GM12891 (cell line): ENCODE measurements at regions not wholly inside any gene's neighbourhood (a gene's known extent, or its start where the extent isn't known, plus 50 kb on each side); places are given as distances from the start of the nearest gene placed in this dataset.

Experiments
- DNase-seq: peaks from one replicate; pipeline ENCODE4 v3.0.0; 2011; ENCODE audit warnings: low spot score; ENCODE audit not compliant: insufficient read length
- FAIRE-seq: peaks from 2 replicates; lab custom pipeline; 2011; peaks lifted over from hg19 to GRCh38; lab: Jason Lieb, UNC
- PAX5 ChIP-seq: IDR thresholded peaks from 2 replicates; pipeline ENCODE4 v1.6.1; 2011; ENCODE audit warnings: low read length, moderate library complexity, mild to moderate bottlenecking; ENCODE audit not compliant: insufficient read depth, severe bottlenecking
- POLR2A ChIP-seq: IDR thresholded peaks from 2 replicates; pipeline ENCODE4 v1.6.1; 2011; ENCODE audit warnings: low read depth, low read length, control low read depth
- POLR2AphosphoS5 ChIP-seq: IDR thresholded peaks from 2 replicates; pipeline ENCODE4 v1.6.1; 2011; ENCODE audit warnings: low read depth, low read length, control low read depth
- POU2F2 ChIP-seq: IDR thresholded peaks from 2 replicates; pipeline ENCODE4 v1.6.1; 2011; ENCODE audit warnings: low read depth, mild to moderate bottlenecking, control low read depth, low read length, moderate library complexity
- SPI1 ChIP-seq: IDR thresholded peaks from 2 replicates; pipeline ENCODE4 v1.6.1; 2011; ENCODE audit warnings: low read depth, low read length, control low read depth
- TAF1 ChIP-seq: IDR thresholded peaks from 2 replicates; pipeline ENCODE4 v1.6.1; 2011; ENCODE audit warnings: low read depth, low read length, control low read depth

DNA sequence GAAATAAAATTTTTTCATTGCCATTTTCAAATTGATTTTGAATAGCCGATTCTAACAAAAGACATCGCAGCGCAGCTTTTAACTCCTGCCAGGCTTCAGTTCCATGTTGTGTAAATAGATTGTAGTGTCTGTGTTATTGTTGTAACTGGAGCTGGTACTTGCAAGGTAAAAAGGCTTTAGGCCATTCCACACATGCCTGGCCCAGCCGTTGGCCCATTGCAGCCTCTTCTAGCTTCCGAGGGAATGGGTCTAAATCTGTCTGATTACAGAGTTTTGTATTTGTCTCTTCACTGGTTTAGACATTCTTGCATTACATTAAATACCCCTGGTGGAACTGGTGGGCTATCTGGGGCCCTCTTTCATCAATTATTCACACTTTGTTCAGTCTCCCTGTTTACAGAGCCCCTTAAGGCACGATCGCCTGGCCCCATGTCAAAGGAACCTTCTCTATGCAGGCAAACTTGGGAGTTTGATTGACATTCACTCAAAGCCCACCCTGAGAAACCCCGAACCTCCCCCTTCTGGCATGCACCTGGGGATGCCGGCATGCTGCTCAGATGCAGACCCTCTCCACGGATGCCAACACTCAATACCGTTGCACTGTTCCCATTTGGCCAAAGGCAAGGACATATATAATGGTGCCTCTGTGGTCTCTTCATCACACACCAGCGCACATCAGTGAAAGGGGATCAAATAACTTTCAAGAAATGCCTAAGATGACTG is 281.7 kb upstream of the IRX2 start:
- DNase-seq (no peak), FAIRE-seq (no peak)
- TF ChIP-seq TAF1 (no peak), PAX5 (no peak), SPI1 (no peak), POU2F2 (no peak), POLR2A (no peak), POLR2AphosphoS5 (no peak)

DNA sequence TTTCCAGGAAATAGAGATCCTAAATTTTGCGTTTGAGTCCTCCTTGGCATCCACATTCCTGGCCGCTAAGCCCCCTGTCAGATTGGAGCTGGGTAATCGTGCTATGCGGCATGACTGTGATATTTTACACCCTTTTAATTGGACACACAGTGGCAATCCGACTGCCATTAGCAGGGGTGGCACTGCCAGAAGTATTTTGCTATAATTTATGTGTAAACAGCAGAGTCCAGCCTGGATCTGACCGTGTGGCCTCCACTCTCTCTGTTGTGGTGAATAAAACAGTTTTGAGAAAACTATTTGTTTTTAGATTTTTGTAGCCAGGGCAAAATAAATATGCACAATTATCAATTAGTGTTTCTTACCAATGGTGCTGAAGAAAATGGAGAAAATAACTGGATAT is 281.0 kb upstream of the IRX2 start:
- TF ChIP-seq TAF1: no peak
- TF ChIP-seq POU2F2: no peak
- no peak for TF ChIP-seq POLR2AphosphoS5
- no peak for TF ChIP-seq PAX5
- no peak for TF ChIP-seq SPI1
- TF ChIP-seq POLR2A: no peak
- FAIRE-seq (no peak), DNase-seq (no peak)

DNA sequence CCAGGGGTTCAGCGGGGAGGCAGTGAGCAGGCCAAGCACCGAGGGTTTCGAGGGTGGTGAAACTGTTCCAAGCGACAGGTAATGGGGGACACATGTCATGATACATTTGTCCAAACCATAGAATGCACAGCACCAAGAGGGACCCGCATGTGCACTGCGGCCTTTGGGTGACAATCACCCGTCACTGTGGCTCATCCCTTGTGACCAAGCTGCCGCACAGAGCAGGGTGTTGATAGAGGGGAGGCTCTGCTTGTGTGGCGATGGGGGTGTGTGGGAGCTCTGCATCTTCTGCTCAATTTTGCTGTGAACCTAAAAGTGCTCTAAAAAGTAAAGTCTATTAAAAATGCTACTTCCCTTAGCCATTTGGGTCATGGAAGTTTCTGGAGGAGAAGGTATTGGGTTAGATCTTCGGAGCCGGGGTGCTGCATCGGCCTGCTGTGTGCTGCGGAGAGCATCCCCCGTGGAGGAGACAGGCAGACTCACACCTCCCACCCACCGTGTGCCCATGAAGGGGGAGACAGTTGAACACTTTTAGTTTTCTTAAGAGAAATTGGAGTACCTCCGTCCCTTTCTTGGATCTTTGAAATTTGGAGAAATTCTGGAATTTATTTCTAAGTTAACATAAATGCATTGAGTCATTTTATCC is 280.4 kb upstream of the IRX2 start:
- FAIRE-seq (no peak), DNase-seq (no peak)
- TF ChIP-seq SPI1 (no peak), POLR2A (no peak), POU2F2 (no peak), TAF1 (no peak), POLR2AphosphoS5 (no peak)

DNA sequence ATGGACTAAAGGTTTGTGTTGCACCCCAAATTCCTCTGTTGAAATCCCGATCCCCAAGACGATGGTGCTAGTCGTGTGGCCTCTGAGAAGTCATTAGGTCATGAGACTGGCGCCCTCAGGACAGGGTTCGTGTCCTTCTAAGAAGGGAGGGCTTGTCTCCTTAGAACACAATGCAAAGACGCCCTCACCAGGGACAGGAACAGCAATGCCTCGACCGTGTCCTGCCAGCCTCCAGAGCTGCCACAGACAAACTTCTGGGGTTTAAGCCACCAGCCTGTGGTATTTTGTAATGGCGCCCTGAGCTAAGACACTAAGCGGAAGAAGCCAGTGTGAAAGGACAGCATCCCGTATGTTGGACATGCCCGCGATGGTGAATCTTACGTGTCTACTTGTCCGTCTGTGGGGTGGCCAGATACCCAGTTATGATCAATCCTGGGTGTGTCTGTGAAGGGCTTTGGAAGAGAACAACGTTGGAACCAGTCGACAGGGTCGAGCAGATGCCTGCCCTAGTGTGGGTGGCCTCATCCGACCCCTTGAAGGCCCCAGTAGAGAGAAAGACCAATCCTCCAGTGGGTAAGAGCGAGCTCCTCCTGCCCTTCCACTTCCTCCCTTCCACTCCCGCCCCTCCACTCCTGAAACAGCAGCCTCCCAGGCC is 279.2 kb upstream of the IRX2 start:
- DNase-seq: no peak
- TF ChIP-seq POU2F2: no peak
- no peak for TF ChIP-seq SPI1
- TF ChIP-seq POLR2A: no peak
- TF ChIP-seq POLR2AphosphoS5: no peak
- TF ChIP-seq TAF1: no peak
- no peak for TF ChIP-seq PAX5
- FAIRE-seq: no peak

DNA sequence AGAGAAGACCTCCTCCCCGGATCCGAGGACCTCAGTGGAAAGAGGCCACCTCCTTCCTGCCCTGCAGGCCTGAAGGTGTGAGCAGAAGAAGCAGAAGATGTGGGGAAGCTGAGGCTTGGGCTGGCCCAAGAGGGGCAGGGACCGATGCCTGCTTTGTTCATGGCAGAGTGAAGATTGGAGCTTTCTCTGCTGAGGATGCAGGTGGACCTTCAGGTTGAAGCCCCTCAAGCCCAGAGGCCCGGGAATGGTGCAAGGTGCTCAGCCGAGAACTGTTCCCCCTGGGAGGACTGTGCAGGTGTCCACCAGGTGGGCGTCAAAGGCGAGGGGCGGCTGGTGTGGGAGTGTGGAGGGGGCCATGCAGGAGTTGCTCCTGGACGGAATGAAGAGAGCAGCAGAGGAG is 277.9 kb upstream of the IRX2 start:
- no peak for FAIRE-seq
- no peak for DNase-seq
- TF ChIP-seq PAX5: no peak
- no peak for TF ChIP-seq POU2F2
- TF ChIP-seq POLR2A: no peak
- no peak for TF ChIP-seq SPI1
- no peak for TF ChIP-seq POLR2AphosphoS5
- TF ChIP-seq TAF1: no peak

DNA sequence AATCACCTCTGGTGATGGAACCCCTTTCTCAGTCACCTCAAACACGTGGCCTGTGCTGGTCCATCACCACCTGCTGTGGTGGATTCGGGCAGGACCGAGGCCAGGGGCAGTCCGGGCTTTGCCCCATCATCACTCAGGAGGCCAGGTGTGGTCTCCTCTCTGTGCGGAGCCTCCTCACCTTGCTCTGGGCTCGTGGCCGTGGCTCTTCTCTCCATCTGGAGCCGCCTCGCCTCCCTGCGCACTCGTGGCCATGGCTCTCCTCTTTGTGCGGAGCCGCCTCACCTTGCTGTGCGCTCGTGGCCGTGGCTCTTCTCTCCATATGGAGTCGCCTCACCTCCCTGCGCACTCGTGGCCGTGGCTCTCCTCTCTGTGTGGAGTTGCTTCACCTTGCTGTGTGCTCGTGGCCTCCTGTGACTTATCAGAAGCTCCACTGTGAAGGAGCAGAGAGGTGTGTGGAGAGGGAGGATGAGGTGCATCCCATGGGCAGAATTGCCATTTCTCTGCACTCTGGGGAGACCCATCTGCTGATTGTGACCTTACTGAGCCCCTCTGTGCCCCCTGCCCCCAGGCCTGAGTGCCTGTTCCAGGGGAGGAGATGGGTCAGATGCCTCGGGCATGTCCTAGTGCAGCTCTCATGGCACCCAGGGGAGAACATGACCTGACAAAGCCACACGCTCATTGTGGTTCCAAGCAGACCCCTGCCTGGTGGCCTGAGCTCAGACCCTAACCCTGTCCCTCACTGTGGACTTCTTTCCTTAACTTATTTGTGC is 276.6 kb upstream of the IRX2 start:
- TF ChIP-seq POU2F2: no peak
- no peak for TF ChIP-seq SPI1
- TF ChIP-seq POLR2A: no peak
- no peak for TF ChIP-seq TAF1
- TF ChIP-seq PAX5: no peak
- TF ChIP-seq POLR2AphosphoS5: no peak
- DNase-seq (no peak), FAIRE-seq (no peak)

DNA sequence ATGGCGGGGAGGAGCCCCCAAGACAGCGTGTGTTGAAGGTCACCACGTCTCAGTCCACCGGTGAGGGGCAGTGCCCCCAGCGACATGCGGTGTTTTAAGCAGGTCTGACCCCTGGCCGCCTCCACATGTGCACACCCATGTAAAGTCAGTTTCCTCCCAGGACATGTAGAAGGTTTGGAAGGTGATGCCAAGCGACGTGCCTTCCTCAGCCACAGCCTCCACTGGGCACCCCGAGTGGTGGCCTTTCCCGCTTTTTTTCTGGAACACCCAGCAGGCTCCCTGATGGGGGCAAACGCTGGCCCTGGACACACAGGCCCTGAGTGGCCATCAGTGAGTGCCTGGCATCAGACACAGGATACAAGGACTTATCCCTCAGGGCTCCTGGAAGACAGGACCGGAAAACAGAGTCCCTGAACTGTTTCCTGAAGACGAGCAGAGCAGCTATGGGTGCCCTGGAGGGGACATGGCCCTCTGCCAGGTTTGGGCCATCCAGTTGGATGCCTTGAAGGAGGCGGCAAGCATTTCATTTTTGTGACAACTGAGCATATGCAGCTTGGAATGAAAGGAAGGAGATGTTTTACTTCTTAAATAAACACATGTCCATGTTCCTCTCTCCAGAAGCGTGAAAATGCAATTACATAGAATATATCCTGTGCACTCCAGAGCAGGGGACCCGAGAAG is 275.8 kb upstream of the IRX2 start:
- DNase-seq: no peak
- no peak for FAIRE-seq
- no peak for TF ChIP-seq POLR2AphosphoS5
- TF ChIP-seq POLR2A: no peak
- no peak for TF ChIP-seq PAX5
- TF ChIP-seq POU2F2: no peak
- no peak for TF ChIP-seq SPI1
- TF ChIP-seq TAF1: no peak

DNA sequence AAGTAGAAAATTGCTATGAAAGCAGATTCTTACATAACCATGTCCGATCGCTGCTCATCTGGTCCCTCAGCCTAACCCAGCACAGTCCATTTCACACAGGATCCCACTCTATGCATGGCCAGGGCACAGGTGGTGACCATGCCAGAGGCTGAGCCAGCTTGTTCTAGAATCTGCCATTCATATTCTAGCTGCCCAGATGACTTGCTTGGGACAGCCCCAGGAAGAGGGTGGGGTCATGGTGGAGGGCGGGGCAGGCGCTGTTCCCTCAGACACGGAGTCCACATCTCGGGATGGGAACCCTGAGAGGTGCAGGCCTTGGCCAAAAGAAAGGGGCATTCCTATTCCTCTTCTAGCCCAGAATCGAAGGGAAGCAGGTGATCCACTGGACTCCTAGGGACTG is 275.2 kb upstream of the IRX2 start:
- FAIRE-seq (no peak), DNase-seq (no peak)
- no peak for TF ChIP-seq POLR2A
- no peak for TF ChIP-seq TAF1
- no peak for TF ChIP-seq SPI1
- TF ChIP-seq POLR2AphosphoS5: no peak
- TF ChIP-seq PAX5: no peak
- TF ChIP-seq POU2F2: no peak
